Psoas muscle (tissue), 7 donors: ENCODE measurements at regions not wholly inside any gene's neighbourhood (a gene's known extent, or its start where the extent isn't known, plus 50 kb on each side); places are given as distances from the start of the nearest gene placed in this dataset.

Experiments
- ATAC-seq, 4 donors: fragments of 200-7000 bp; cut with Tn5 transposase; one replicate each; pipeline ENCODE4 v1.9.1; 2020; ENCODE audit warnings: moderate library complexity in 3 of 4, mild to moderate bottlenecking in 2 of 4
- DNase-seq, 2 donors: peaks; one replicate each; pipeline ENCODE4 v3.0.0-alpha.2; 2020
- H3K27ac ChIP-seq: fragments of 200-600 bp; one replicate; pipeline ENCODE4 v1.8.0; 2022
- H3K27me3 ChIP-seq, 3 donors: fragments of 200-600 bp in 1 of 3; one replicate each; pipeline versions ENCODE4 v1.6.1 to v1.8.0; 2013 to 2022; ENCODE audit warnings: low read length in 2 of 3, mild to moderate bottlenecking in 2 of 3, moderate library complexity in 1 of 3; ENCODE audit not compliant: insufficient read depth in 3 of 3
- H3K36me3 ChIP-seq, 2 donors: fragments of 200-600 bp in 1 of 2; one replicate each; pipeline versions ENCODE4 v1.6.1 to v1.8.0; 2013 to 2022; ENCODE audit warnings: low read depth in 1 of 2, mild to moderate bottlenecking in 1 of 2, moderate library complexity in 1 of 2; ENCODE audit not compliant: insufficient read depth in 1 of 2
- H3K4me1 ChIP-seq: fragments of 200-600 bp; one replicate; pipeline ENCODE4 v1.8.0; 2022
- H3K4me3 ChIP-seq: fragments of 200-600 bp; one replicate; pipeline ENCODE4 v1.8.0; 2022; ENCODE audit warnings: mild to moderate bottlenecking
- H3K9me3 ChIP-seq: fragments of 200-600 bp; one replicate; pipeline ENCODE4 v1.8.0; 2022
- CTCF ChIP-seq: fragments of 200-600 bp; IDR thresholded peaks from one replicate; pipeline ENCODE4 v1.8.0; 2022; ENCODE audit warnings: antibody characterized with exemption
- WGBS, 3 donors: extraction: QIAGEN DNeasy Blood & Tissue Kit; methylation state at CpG; one replicate each; pipeline versions ENCODE4 v1.1.6 to v1.1.7; 2013; 5-methylcytosine and 5-hydroxymethylcytosine counted together
- intact Hi-C, 2 donors: fragments of 100-400 bp; cut with DNase I; formaldehyde crosslinking; loops; one replicate each; pipeline versions ENCODE4 v1.11.0 to v1.14.2; 2022
- donor health status: healthy with polysubstance abuse.
- donor health status: DM: no; HTN: no; CAD: no; lungs with moderate emphysema.
- donor health status: Bipolar disorder and iron deficiency.
- donor health status: healthy.
- donor health status: DM: yes; HTN: yes; CAD: no.
- donor health status: DM: no; HTN: no; CAD: no.
- donor health status: DM: yes; HTN: yes; CAD: no.

DNA sequence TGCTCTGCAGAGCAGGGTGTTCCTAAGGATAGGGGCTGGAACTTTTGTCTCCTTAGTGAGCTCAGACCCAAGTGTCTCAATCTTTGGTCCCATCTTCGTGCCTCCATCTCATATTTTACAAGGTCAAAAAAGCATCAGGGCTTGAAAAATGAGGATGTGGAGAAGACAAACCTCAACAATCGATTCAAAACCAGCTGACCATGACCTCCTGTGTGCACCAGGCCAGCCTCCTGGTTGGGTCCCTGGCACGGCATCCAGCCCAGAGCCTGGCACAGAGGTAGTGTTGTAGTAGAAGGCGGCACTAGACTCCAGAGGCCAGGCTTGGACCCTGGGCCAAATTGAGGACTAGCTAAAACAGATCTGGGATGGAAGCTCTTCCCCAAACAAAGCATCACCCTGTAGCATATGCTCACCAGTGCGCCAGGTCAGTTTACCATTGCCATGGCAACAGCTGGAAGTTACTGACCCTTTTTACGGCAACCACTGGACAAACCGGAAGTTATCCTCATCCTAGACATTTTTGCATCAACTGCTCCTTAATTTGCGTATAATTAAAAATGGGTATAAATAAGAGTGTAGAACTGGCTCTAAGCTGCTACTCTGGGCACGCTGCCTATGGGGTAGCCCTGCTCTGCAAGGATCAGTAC lies 69.3 kb upstream of the BLCAP start:
- intact Hi-C loops: no loop called here
- H3K36me3 ChIP-seq: no peaks in the 10 kb centered on the region
- no peak for ATAC-seq
- H3K27ac ChIP-seq: no peak overlapping the region
- no peak overlapping the region for H3K4me3 ChIP-seq
- DNase-seq: no peak
- no peak for TF ChIP-seq CTCF
- 39 to 46% (median 41%) methylated on average over 9 of the region's 9 CpGs for WGBS, 3 donors
- peaks cover 0 to 40% (median 5%) of the 10 kb centered on the region in 3 donors for H3K27me3 ChIP-seq
- no peaks in the 10 kb centered on the region for H3K9me3 ChIP-seq
- H3K4me1 ChIP-seq: no peaks in the 10 kb centered on the region

DNA sequence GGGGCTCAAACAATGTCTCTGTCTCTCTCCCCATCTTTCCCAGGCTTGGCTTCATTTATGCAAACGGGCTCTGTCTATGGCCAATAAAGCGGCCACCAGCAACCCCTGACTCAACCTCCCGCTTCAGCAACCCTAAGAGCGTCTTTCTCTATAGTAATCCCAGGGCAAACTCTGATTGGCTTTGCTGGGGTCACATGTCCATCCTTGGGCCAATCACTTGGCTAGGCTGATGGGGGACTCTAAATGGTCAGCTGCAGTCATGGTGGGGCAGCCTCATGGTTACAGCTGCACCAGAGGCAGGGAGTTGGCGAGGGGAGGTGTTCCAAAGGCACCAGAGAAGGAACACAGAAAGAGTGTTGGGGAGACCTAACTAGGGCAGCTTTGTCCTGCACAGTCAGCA lies 68.5 kb upstream of the BLCAP start:
- H3K27ac ChIP-seq: no peak overlapping the region
- no peaks in the 10 kb centered on the region for H3K36me3 ChIP-seq
- no peak overlapping the region for H3K4me3 ChIP-seq
- H3K27me3 ChIP-seq: peaks cover 0 to 46% (median 7%) of the 10 kb centered on the region in 3 donors
- no peak for TF ChIP-seq CTCF
- no peak for ATAC-seq
- H3K9me3 ChIP-seq: no peaks in the 10 kb centered on the region
- DNase-seq: no peak
- intact Hi-C loops: no loop called here
- WGBS, 3 donors: 85 to 92% (median 91%) methylated on average over 5 of the region's 5 CpGs
- H3K4me1 ChIP-seq: no peaks in the 10 kb centered on the region

- intact Hi-C loops: no loop called here
- 70 to 82% (median 81%) methylated on average over 4 of the region's 4 CpGs for WGBS, 3 donors
- Histone ChIP-seq H3K27ac (no peak overlapping the region), H3K4me3 (no peak overlapping the region), H3K36me3 (no peaks in the 10 kb centered on the region), H3K27me3 (peaks cover 0 to 46% (median 6%) of the 10 kb centered on the region in 3 donors), H3K9me3 (no peaks in the 10 kb centered on the region), H3K4me1 (no peaks in the 10 kb centered on the region)
- DNase-seq (no peak), ATAC-seq (no peak)
- no peak for TF ChIP-seq CTCF
These were observed 66.0 kb upstream of the BLCAP start for GRCh38 chr20:37593710-37594109.

GRCh38 chr20:37590938-37591490 lies 63.3 kb upstream of the BLCAP start:
- intact Hi-C loops: no loop called here
- Histone ChIP-seq H3K9me3 (no peaks in the 10 kb centered on the region), H3K4me3 (no peak overlapping the region), H3K36me3 (no peaks in the 10 kb centered on the region), H3K4me1 (no peaks in the 10 kb centered on the region), H3K27me3 (peaks cover 0 to 33% (median 2%) of the 10 kb centered on the region in 3 donors), H3K27ac (no peak overlapping the region)
- DNase-seq (no peak), ATAC-seq (no peak)
- 54 to 63% (median 56%) methylated on average over 10 of the region's 10 CpGs for WGBS, 3 donors
- TF ChIP-seq CTCF: no peak

DNA sequence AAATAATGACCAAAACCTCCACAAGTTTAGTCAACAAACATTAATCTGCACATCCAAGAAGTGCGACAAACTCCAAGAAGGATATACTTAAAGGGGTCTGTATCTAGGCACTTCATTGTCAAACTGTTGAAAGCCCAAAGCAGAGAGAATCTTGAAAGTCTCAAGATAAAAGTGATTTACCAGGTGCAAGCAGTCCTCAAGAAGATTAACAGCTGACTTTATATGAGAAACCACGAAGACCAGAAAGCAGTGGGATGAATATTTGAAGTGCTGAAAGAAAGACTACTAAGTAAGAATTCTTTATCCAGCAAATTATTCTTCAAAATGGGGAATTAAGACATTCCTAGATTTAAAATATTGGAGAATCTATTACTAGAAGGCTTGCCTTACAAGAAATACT lies 58.4 kb upstream of the BLCAP start:
- H3K36me3 ChIP-seq: no peaks in the 10 kb centered on the region
- no peak overlapping the region for H3K4me3 ChIP-seq
- 74 to 79% (median 74%) methylated on average over 2 of the region's 2 CpGs for WGBS, 3 donors
- H3K27me3 ChIP-seq: peaks cover 0 to 14% (median 0%) of the 10 kb centered on the region in 3 donors
- no peaks in the 10 kb centered on the region for H3K4me1 ChIP-seq
- ATAC-seq (no peak), DNase-seq (no peak)
- no peak overlapping the region for H3K27ac ChIP-seq
- intact Hi-C loops: no loop called here
- H3K9me3 ChIP-seq: no peaks in the 10 kb centered on the region
- no peak for TF ChIP-seq CTCF
